D341Med (cell line): ENCODE measurements at regions not wholly inside any gene's neighbourhood (a gene's known extent, or its start where the extent isn't known, plus 50 kb on each side); places are given as distances from the start of the nearest gene placed in this dataset.

Experiments used
- DNase-seq: peaks from one replicate; pipeline ENCODE4 v3.0.0; 2012; ENCODE audit warnings: low spot score

GRCh38 chr1:208298593-208299269 lies 54.5 kb upstream of the PLXNA2 start:
- DNase-seq = no peak

GRCh38 chr1:208300084-208300770 lies 56.0 kb upstream of the PLXNA2 start:
- no peak for DNase-seq

DNA sequence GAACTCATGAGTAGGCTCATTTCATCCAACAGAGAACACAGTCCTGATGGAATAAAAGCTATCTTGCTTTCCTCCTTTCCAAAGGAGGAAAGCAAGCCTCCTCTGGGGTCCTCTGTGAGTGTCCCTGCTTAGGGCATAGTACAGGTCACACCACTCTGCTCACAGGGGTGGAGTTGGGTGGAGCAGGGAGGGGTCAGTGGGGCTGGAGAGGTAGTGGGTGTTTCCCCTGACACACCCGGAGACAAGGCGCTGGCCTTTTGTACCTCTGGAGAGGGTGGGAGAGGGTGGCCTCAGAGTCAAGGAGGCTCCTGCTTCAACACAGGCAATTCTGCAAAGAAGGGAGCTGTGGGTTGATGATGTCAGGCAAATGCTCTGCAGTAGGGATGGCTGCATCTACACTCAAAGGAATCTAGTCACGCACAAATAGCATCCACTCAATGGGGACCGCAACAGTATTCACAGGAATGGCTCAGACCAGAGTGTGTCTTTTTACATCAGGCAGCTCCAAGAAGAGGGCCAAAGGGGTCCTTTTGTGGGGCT lies 58.6 kb upstream of the PLXNA2 start:
- DNase-seq = no peak

GRCh38 chr1:208303743-208304712 lies 59.8 kb upstream of the PLXNA2 start:
- DNase-seq = no peak

DNA sequence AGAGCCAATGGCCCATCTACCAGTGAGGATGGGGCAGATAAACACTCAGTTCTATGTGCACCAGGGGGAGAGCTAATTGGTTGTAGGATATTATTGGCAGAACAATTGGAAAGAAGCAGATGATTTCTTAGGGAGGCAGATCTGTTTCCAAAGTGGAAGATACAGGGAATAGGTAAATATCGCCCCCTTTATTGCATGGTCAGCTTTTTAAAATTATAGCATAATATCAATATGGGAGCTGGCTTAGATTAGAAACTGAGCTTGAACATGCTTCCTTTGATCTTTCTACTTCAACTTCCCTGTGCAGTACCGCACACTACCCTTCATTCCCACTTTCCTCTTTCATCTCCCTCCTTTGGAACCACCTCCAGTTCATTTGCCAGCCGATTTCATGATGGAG lies 64.0 kb upstream of the PLXNA2 start:
- DNase-seq = no peak

DNA sequence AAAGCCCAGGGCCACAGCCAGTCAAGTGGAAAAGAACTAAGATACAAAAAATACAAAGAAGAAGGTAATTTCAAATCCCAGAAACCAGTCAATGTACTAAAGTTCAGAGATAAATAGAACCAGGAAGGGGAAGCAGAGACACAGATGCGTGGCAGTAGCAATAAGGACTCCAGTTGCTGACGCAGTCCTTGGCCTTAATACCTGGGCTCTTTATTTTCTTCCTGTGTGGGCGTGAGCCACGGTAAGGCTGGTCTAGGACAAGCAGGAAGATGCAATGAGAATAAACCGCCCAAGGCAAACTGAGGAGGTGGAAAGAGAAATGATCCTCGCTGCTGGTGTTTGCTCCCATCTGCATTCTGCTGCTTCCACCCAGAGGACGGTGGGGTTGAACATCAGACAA lies 65.6 kb upstream of the PLXNA2 start:
- DNase-seq = no peak

GRCh38 chr1:208312706-208313105 lies 68.5 kb upstream of the PLXNA2 start:
- DNase-seq = no peak

- no peak for DNase-seq
Measured at GRCh38 chr1:208314431-208314830, 70.2 kb upstream of the PLXNA2 start.

DNA sequence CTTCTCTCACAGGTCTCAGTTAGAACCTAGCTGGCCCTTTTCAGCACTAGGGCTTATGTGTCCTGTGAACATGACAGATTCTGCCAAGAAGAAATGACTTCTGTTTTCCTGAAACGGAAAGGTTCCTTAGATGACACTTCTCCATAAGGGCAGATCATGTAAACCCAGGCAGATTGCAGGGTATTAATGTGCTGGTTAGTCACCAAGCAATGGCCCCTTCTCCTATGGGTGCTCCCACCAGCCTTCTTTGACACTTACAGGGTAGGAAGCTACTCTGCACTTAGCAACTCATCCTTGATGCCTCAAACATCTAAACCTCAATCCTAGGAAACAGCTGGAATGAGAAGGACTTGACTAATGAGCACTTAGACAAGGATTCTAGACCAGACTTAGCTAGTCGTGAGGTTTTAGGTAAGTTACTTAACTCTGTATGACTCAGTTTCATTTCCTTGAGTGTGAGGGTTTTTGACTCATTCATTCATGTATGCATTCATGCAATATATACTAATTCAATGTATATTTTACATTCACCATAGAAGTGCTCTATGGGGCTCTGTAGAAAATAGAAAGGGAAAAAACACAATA lies 74.1 kb upstream of the PLXNA2 start:
- no peak for DNase-seq

GRCh38 chr1:208324005-208324404 lies 79.8 kb upstream of the PLXNA2 start:
- DNase-seq = no peak

GRCh38 chr1:208326033-208326432 lies 81.8 kb upstream of the PLXNA2 start:
- no peak for DNase-seq

DNA sequence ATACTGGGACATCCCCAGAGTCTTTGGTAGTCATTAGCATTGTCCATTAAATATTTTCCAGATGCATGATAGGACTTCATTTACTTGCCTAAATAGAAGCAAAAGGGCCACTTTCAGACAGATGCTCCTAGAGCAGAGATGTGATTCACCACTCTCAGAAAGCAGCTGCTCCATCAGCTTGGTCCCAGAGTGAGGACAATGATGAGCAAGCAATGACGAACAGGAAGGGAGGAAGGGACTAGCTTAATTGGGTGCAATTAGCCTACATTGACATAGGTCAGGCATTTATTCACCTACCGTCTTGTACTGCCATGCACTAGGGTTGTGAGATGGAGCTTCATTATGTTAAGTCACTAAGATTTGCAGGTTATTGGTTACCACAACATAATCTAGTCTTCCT lies 85.1 kb upstream of the PLXNA2 start:
- DNase-seq = no peak

GRCh38 chr1:208332036-208332773 lies 88.0 kb upstream of the PLXNA2 start:
- no peak for DNase-seq

GRCh38 chr1:208332774-208333126 lies 88.6 kb upstream of the PLXNA2 start:
- peak; percentile 46 for DNase-seq

GRCh38 chr1:208333676-208334075 lies 89.5 kb upstream of the PLXNA2 start:
- DNase-seq = no peak

DNA sequence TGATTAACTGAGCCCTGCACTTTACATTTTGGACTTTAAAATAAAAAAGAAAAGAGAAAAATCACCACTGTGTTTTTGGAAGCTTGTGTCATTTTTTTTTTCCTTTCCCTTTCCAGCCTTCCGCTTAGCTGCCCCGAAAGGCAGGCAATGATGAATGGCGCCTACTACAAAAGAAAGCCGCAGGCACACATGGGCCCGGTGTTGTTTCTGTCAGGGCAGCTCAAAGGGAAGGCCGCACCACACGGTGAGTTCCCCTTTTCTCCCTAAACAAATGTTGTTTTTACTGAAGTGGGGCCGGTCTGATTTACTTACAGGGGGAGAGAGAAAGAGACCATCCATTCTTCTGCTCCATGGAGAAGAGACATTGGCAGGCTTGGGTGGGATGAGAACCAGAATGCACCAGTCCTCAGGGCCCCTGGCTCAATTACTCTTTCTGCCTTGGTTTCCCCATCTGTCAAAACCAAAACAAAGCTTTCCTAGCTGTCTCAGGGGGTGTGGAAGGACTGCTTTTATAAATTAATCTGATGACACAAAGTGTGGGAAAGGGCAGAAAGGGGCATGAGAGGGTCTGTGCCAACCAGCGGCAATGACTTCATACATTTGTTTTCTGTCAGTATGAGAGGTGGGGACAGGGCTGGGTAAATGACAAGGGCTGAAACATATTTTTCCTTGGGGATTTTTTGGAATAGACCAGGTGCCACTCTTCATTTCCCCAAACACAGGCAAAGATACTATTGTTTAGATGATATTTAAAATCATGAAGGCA lies 91.4 kb upstream of the PLXNA2 start:
- no peak for DNase-seq

- no peak for DNase-seq
Measured at GRCh38 chr1:208336137-208336518, 91.9 kb upstream of the PLXNA2 start.

DNA sequence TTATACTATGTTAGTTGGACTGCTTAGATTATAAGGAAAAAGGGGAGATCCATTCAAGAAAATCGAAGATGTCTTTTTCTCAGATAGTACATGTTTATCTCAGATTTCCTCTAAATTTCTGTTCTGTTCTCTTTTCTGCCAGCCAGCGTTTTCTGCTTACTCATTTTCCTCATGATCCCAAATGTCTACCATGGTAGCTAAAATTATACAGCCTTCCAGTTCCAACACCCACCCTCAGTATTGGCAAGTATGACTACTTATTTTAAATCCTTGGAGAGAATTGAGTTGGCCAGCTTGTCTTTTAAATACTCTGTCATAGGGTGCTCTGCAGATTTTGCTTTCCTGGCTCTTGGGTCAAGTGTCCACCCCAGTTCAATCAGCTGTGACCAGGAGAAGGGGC lies 95.7 kb upstream of the PLXNA2 start:
- DNase-seq = no peak

DNA sequence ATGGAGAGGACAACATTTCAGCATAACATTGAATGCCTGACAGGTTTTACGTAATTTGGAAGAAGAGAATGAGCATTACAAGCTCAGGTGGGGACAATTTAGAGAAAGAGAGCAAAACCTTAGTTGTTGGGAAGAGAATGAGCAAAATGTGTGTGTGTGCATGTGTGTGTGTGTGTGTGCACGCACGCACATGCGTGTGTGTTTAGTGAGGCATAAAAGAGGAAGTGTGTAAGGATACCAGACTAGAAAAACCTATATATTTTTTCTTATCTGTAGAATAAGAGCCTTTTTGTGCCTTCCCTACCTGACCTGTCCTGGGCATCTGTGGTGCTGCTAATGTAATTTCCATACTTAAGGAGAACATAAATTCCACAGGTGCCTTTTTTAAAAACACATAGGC lies 99.0 kb upstream of the PLXNA2 start:
- DNase-seq = no peak

GRCh38 chr1:208344202-208344857 lies 100.1 kb upstream of the PLXNA2 start:
- no peak for DNase-seq
